ENCODE measurements at regions not wholly inside any gene's neighbourhood (a gene's known extent, or its start where the extent isn't known, plus 50 kb on each side); places are given as distances from the start of the nearest gene placed in this dataset.

DNA sequence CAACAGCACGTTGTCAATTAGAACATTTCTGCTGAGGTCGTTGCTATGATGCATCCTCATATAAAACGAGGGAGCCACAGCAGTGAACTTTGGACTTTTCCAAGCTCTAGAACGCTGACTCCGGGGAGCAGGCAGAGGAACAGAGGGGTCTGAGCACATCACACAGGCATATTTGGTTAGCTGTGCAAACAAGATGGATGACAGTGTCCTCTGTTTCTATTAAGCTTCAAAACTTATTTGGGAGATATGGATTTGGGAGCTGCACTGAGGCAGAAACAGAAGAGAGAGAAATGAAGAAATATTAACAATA, 278.0 kb upstream of the TBL1XR1 start:
- Histone ChIP-seq H3K79me2 (ENCODE audit: control insufficient read depth in 1 of 2, insufficient read depth in 2 of 2, low read length in 2 of 2) (no peaks in the 10 kb centered on the region), H3K36me3 (ENCODE audit: control insufficient read depth in 2 of 4, insufficient read depth in 4 of 4, low read length in 3 of 4) (no peaks in the 10 kb centered on the region), H3K4ac (replicated peaks; ENCODE audit: insufficient read length, low read depth, low read length) (no peak overlapping the region), H3K9ac (replicated peaks in 1 of 4; ENCODE audit: extremely low read depth in 1 of 4, low read depth in 3 of 4, low read length in 3 of 4) (no peak overlapping the region), H3K23me2 (ENCODE audit: low read depth, low read length) (no peaks in the 10 kb centered on the region), H3K79me1 (ENCODE audit: low read depth, low read length) (no peaks in the 10 kb centered on the region), H3K23ac (ENCODE audit: insufficient read length) (no peak overlapping the region), H2BK20ac (ENCODE audit: low read length) (no peak overlapping the region), H4K5ac (ENCODE audit: insufficient read length, low read depth, low read length) (no peak overlapping the region), H2BK120ac (replicated peaks; ENCODE audit: low read depth, low read length) (no peak overlapping the region), H3K4me2 (ENCODE audit: insufficient read depth in 1 of 2, low read depth in 2 of 2, low read length in 2 of 2) (no peak overlapping the region), H4K91ac (replicated peaks; ENCODE audit: insufficient read length, low read length) (no peak overlapping the region), H2AK5ac (ENCODE audit: low read depth, low read length) (no peak overlapping the region), H3K9me3 (ENCODE audit: insufficient read depth in 2 of 2, low read depth in 1 of 2, low read length in 1 of 2) (no peaks in the 10 kb centered on the region), H2BK12ac (ENCODE audit: low read depth, low read length) (no peak overlapping the region), H2BK5ac (ENCODE audit: low read depth, low read length) (no peak overlapping the region), H3K4me1 (replicated peaks in 1 of 4; ENCODE audit: control insufficient read depth in 3 of 4, insufficient read depth in 4 of 4, low read length in 3 of 4) (peaks cover 0 to 5% (median 1%) of the 10 kb centered on the region in 4 experiments; a peak in 1 of 7 replicates), H4K20me1 (replicated peaks in 1 of 2; ENCODE audit: control insufficient read depth in 1 of 2, insufficient read depth in 2 of 2, low read length in 2 of 2) (no peaks in the 10 kb centered on the region), H4K8ac (ENCODE audit: extremely low read depth, insufficient read depth, low read length) (no peak overlapping the region), H3K56ac (replicated peaks; ENCODE audit: insufficient read length, low read depth, low read length) (no peak overlapping the region), H3K18ac (ENCODE audit: extremely low read depth, low read length) (no peak overlapping the region), H3K14ac (ENCODE audit: insufficient read length) (no peak overlapping the region), H3K4me3 (ENCODE audit: extremely low read depth in 1 of 4, insufficient read depth in 2 of 4, low read depth in 3 of 4, low read length in 4 of 4) (no peak overlapping the region), H2BK15ac (ENCODE audit: low read length) (no peak overlapping the region), H3K27me3 (replicated peaks in 1 of 4; ENCODE audit: control insufficient read depth in 3 of 4, extremely low read depth in 1 of 4, insufficient read depth in 3 of 4, low read length in 3 of 4) (no peaks in the 10 kb centered on the region), H2AFZ (ENCODE audit: low read length) (no peak overlapping the region), H3K27ac (ENCODE audit: low read depth, low read length) (no peak overlapping the region)
- CTCF ChIA-PET (ENCODE audit: partially characterized antibody): no interaction called here
- FAIRE-seq (no peak), DNase-seq (ENCODE audit: low read depth in 1 of 2, low spot score in 2 of 2) (no peak)
- POLR2A ChIA-PET (ENCODE audit: partially characterized antibody): no interaction called here
- 92% methylated on average over 5 of the region's 5 CpGs; no CpG with 5 or more reads in 1 of the 2 experiments for WGBS, 2 experiments (ENCODE audit: extremely low coverage in 1 of 2, insufficient coverage in 1 of 2, insufficient read length in 1 of 2, insufficient replicate concordance in 2 of 2, low coverage in 1 of 2, low lambda C conversion rate in 2 of 2, missing lambda C conversion rate in 1 of 2)
- TF ChIP-seq TBP (IDR thresholded peaks at IDR 0.05; ENCODE audit: low read depth, low read length): no peak
- TF ChIP-seq, protein P1, sequence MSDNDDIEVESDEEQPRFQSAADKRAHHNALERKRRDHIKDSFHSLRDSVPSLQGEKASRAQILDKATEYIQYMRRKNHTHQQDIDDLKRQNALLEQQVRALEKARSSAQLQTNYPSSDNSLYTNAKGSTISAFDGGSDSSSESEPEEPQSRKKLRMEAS (IDR thresholded peaks at IDR 0.05): no peak
- TF ChIP-seq, protein P2, sequence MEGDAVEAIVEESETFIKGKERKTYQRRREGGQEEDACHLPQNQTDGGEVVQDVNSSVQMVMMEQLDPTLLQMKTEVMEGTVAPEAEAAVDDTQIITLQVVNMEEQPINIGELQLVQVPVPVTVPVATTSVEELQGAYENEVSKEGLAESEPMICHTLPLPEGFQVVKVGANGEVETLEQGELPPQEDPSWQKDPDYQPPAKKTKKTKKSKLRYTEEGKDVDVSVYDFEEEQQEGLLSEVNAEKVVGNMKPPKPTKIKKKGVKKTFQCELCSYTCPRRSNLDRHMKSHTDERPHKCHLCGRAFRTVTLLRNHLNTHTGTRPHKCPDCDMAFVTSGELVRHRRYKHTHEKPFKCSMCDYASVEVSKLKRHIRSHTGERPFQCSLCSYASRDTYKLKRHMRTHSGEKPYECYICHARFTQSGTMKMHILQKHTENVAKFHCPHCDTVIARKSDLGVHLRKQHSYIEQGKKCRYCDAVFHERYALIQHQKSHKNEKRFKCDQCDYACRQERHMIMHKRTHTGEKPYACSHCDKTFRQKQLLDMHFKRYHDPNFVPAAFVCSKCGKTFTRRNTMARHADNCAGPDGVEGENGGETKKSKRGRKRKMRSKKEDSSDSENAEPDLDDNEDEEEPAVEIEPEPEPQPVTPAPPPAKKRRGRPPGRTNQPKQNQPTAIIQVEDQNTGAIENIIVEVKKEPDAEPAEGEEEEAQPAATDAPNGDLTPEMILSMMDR (IDR thresholded peaks at IDR 0.05; ENCODE audit: control extremely low read depth in 1 of 3, insufficient read depth in 1 of 3, low read depth in 1 of 3, low read length in 3 of 3): no peak
- no peak for TF ChIP-seq SIRT6 (IDR thresholded peaks at IDR 0.05; ENCODE audit: low read length)
- TF ChIP-seq RAD21 (IDR thresholded peaks at IDR 0.05 in 1 of 2, conservative IDR thresholded peaks at IDR 0.05 in 1 of 2; ENCODE audit: low read depth in 2 of 2, low read length in 2 of 2): no peak
- no peak for TF ChIP-seq KDM1A (IDR thresholded peaks at IDR 0.05; ENCODE audit: borderline replicate concordance, low read length)
- TF ChIP-seq CEBPB (IDR thresholded peaks at IDR 0.05; ENCODE audit: low read depth, low read length): no peak
- no peak for TF ChIP-seq TEAD4 (IDR thresholded peaks at IDR 0.05; ENCODE audit: low read depth, low read length)
- no peak for TF ChIP-seq POLR2A (IDR thresholded peaks at IDR 0.05; ENCODE audit: control extremely low read depth in 1 of 2, low read depth in 2 of 2, low read length in 2 of 2)
- no peak for TF ChIP-seq SUZ12 (IDR thresholded peaks at IDR 0.05; ENCODE audit: low read length)
- TF ChIP-seq ASH2L (IDR thresholded peaks at IDR 0.05; ENCODE audit: low read length): no peak
- no peak for TF ChIP-seq SP2 (IDR thresholded peaks at IDR 0.05; ENCODE audit: low read length)
- TF ChIP-seq EZH2 (IDR thresholded peaks at IDR 0.05; ENCODE audit: low read depth, low read length, severe bottlenecking): no peak
- TF ChIP-seq FOSL1 (IDR thresholded peaks at IDR 0.05; ENCODE audit: insufficient read depth, low read depth, low read length): no peak
